ENCODE measurements at regions not wholly inside any gene's neighbourhood (a gene's known extent, or its start where the extent isn't known, plus 50 kb on each side); places are given as distances from the start of the nearest gene placed in this dataset.
A peak's percentile ranks its signal among the peaks of the same experiment; 100 is the strongest.
"Not testable (repeated sequence)": the region's sequence is repeated elsewhere in the genome, so short reads cannot be mapped to it uniquely, and the experiment has no call there.

- H2AK5ac ChIP-seq (ENCODE audit: low read length), result no peak overlapping the region
- no peaks in the 10 kb centered on the region for H3K27me3 ChIP-seq (ENCODE audit: insufficient read depth, low read length)
- peaks cover 5% of the 10 kb centered on the region for H3K79me1 ChIP-seq (ENCODE audit: low read length)
- no peak overlapping the region for H3K18ac ChIP-seq (ENCODE audit: low read length)
- H3K23ac ChIP-seq (ENCODE audit: low read length), result no peak overlapping the region
- H3K79me2 ChIP-seq (ENCODE audit: control insufficient read depth, insufficient read depth, low read length, poor library complexity), result no peaks in the 10 kb centered on the region
- H3K4me2 ChIP-seq (ENCODE audit: low read length), result no peak overlapping the region
- no peak overlapping the region for H3K9ac ChIP-seq (ENCODE audit: low read length)
- peak overlapping the region; percentile 11 for H4K91ac ChIP-seq (ENCODE audit: low read depth, low read length)
- H3K27ac ChIP-seq (ENCODE audit: low read depth, low read length), result no peak overlapping the region
- H2BK120ac ChIP-seq (ENCODE audit: insufficient read depth, low read length, poor library complexity), result peak overlapping the region; percentile 88
- H4K12ac ChIP-seq (ENCODE audit: low read depth, low read length), result peak overlapping the region; percentile 3
- no peak for DNase-seq
- no CpG with 5 or more reads among the region's 1 CpG for WGBS (ENCODE audit: extremely low coverage, insufficient coverage, insufficient read length)
- no peak overlapping the region for H2BK5ac ChIP-seq (ENCODE audit: low read depth, low read length, poor library complexity)
- H3K4me3 ChIP-seq (ENCODE audit: low read depth, low read length), result no peak overlapping the region
- H3K9me3 ChIP-seq (ENCODE audit: insufficient read depth, low read depth, low read length), result no peaks in the 10 kb centered on the region
- peak overlapping the region; percentile 30 for H2BK12ac ChIP-seq (ENCODE audit: low read length)
- no peaks in the 10 kb centered on the region for H3K4me1 ChIP-seq (ENCODE audit: control insufficient read depth in 1 of 2, insufficient read depth in 2 of 2, low read length in 2 of 2)
- no peak overlapping the region for H2AFZ ChIP-seq (ENCODE audit: insufficient read depth, low read length, poor library complexity)
- peak overlapping the region; percentile 44 for H3K14ac ChIP-seq (ENCODE audit: low read length)
- peak overlapping the region; percentile 54 for H4K8ac ChIP-seq (ENCODE audit: low read depth, low read length)
- peaks cover 0 to 1% of the 10 kb centered on the region in 2 experiments for H3K36me3 ChIP-seq (ENCODE audit: control insufficient read depth in 1 of 2, insufficient read depth in 2 of 2, low read length in 2 of 2)
- H3K4ac ChIP-seq (ENCODE audit: low read depth, low read length), result no peak overlapping the region
These were observed 553.3 kb upstream of the USP24 start for GRCh38 chr1:55768327-55768952.

- H2AFZ ChIP-seq (ENCODE audit: insufficient read depth, low read length, poor library complexity), result no peak overlapping the region
- no CpG with 5 or more reads among the region's 3 CpGs for WGBS (ENCODE audit: extremely low coverage, insufficient coverage, insufficient read length)
These were observed 552.0 kb upstream of the USP24 start for GRCh38 chr1:55767171-55767570.

GRCh38 chr1:55765505-55765904 lies 550.3 kb upstream of the USP24 start:
- H3K4ac ChIP-seq (ENCODE audit: low read depth, low read length); DNase-seq; H3K27ac ChIP-seq (ENCODE audit: low read depth, low read length); H2BK12ac ChIP-seq (ENCODE audit: low read length); H3K18ac ChIP-seq (ENCODE audit: low read length); H3K4me3 ChIP-seq (ENCODE audit: low read depth, low read length); H3K79me2 ChIP-seq (ENCODE audit: control insufficient read depth, insufficient read depth, low read length, poor library complexity); H2BK120ac ChIP-seq (ENCODE audit: insufficient read depth, low read length, poor library complexity); H3K9me3 ChIP-seq (ENCODE audit: insufficient read depth, low read depth, low read length); H2BK5ac ChIP-seq (ENCODE audit: low read depth, low read length, poor library complexity); H4K8ac ChIP-seq (ENCODE audit: low read depth, low read length); H2AFZ ChIP-seq (ENCODE audit: insufficient read depth, low read length, poor library complexity); H4K91ac ChIP-seq (ENCODE audit: low read depth, low read length); H3K79me1 ChIP-seq (ENCODE audit: low read length); H3K23ac ChIP-seq (ENCODE audit: low read length); H3K14ac ChIP-seq (ENCODE audit: low read length); H3K36me3 ChIP-seq (ENCODE audit: control insufficient read depth in 1 of 2, insufficient read depth in 2 of 2, low read length in 2 of 2); H3K9ac ChIP-seq (ENCODE audit: low read length); H2AK5ac ChIP-seq (ENCODE audit: low read length); H3K4me2 ChIP-seq (ENCODE audit: low read length); H3K4me1 ChIP-seq (ENCODE audit: control insufficient read depth in 1 of 2, insufficient read depth in 2 of 2, low read length in 2 of 2); H4K12ac ChIP-seq (ENCODE audit: low read depth, low read length); H3K27me3 ChIP-seq (ENCODE audit: insufficient read depth, low read length): not testable (repeated sequence)
- WGBS (ENCODE audit: extremely low coverage, insufficient coverage, insufficient read length), result no CpG with 5 or more reads among the region's 3 CpGs

More at GRCh38 chr1:55767171-55767570, 552.0 kb upstream of the USP24 start:
- no peaks in the 10 kb centered on the region for H3K4me1 ChIP-seq (ENCODE audit: control insufficient read depth in 1 of 2, insufficient read depth in 2 of 2, low read length in 2 of 2)
- peaks cover 0 to 1% of the 10 kb centered on the region in 2 experiments for H3K36me3 ChIP-seq (ENCODE audit: control insufficient read depth in 1 of 2, insufficient read depth in 2 of 2, low read length in 2 of 2)
- H2BK5ac ChIP-seq (ENCODE audit: low read depth, low read length, poor library complexity), result no peak overlapping the region
- no peaks in the 10 kb centered on the region for H3K79me2 ChIP-seq (ENCODE audit: control insufficient read depth, insufficient read depth, low read length, poor library complexity)
- H3K9ac ChIP-seq (ENCODE audit: low read length), result no peak overlapping the region
- H3K27ac ChIP-seq (ENCODE audit: low read depth, low read length), result no peak overlapping the region
- no peak for DNase-seq
- no peak overlapping the region for H3K4me2 ChIP-seq (ENCODE audit: low read length)
- H3K18ac ChIP-seq (ENCODE audit: low read length), result no peak overlapping the region
- H3K14ac ChIP-seq (ENCODE audit: low read length), result no peak overlapping the region
- H2BK120ac ChIP-seq (ENCODE audit: insufficient read depth, low read length, poor library complexity), result no peak overlapping the region
- no peak overlapping the region for H3K4ac ChIP-seq (ENCODE audit: low read depth, low read length)
- H2BK12ac ChIP-seq (ENCODE audit: low read length), result no peak overlapping the region
- H3K27me3 ChIP-seq (ENCODE audit: insufficient read depth, low read length), result no peaks in the 10 kb centered on the region
- H4K91ac ChIP-seq (ENCODE audit: low read depth, low read length), result no peak overlapping the region
- no peak overlapping the region for H3K23ac ChIP-seq (ENCODE audit: low read length)
- H3K4me3 ChIP-seq (ENCODE audit: low read depth, low read length), result no peak overlapping the region
- no peak overlapping the region for H4K12ac ChIP-seq (ENCODE audit: low read depth, low read length)
- no peak overlapping the region for H4K8ac ChIP-seq (ENCODE audit: low read depth, low read length)
- no peaks in the 10 kb centered on the region for H3K9me3 ChIP-seq (ENCODE audit: insufficient read depth, low read depth, low read length)
- H2AK5ac ChIP-seq (ENCODE audit: low read length), result no peak overlapping the region
- H3K79me1 ChIP-seq (ENCODE audit: low read length), result peaks cover 5% of the 10 kb centered on the region

DNA sequence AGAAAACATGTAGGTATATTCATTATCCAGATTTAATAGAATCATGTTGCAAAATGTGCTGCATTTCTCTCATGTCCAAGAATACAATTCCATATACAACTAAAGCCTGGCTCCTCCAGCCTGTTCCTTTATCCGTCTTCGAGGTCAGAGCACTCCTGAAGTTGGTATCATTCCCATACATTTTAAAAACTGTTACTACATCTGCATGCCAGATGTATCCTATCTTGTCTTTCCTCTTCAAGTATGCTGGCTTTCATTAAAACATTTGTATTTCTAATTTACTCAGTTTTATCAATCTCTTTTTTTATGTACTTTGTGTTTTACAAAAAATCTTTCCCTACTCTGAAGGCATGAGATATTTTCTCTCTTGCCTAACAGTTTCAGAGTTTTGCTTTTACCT lies 536.6 kb upstream of the USP24 start:
- Histone ChIP-seq H3K27ac (ENCODE audit: low read depth, low read length) (no peak overlapping the region), H2BK120ac (ENCODE audit: insufficient read depth, low read length, poor library complexity) (no peak overlapping the region), H3K27me3 (ENCODE audit: insufficient read depth, low read length) (no peaks in the 10 kb centered on the region), H3K23ac (ENCODE audit: low read length) (no peak overlapping the region), H3K36me3 (ENCODE audit: control insufficient read depth in 1 of 2, insufficient read depth in 2 of 2, low read length in 2 of 2) (no peaks in the 10 kb centered on the region), H3K18ac (ENCODE audit: low read length) (no peak overlapping the region), H3K9ac (ENCODE audit: low read length) (no peak overlapping the region), H2BK5ac (ENCODE audit: low read depth, low read length, poor library complexity) (no peak overlapping the region), H3K4me1 (ENCODE audit: control insufficient read depth in 1 of 2, insufficient read depth in 2 of 2, low read length in 2 of 2) (no peaks in the 10 kb centered on the region), H4K8ac (ENCODE audit: low read depth, low read length) (no peak overlapping the region), H3K14ac (ENCODE audit: low read length) (no peak overlapping the region), H3K79me1 (ENCODE audit: low read length) (no peaks in the 10 kb centered on the region), H3K79me2 (ENCODE audit: control insufficient read depth, insufficient read depth, low read length, poor library complexity) (no peaks in the 10 kb centered on the region), H2AFZ (ENCODE audit: insufficient read depth, low read length, poor library complexity) (no peak overlapping the region), H3K4me3 (ENCODE audit: low read depth, low read length) (no peak overlapping the region), H3K9me3 (ENCODE audit: insufficient read depth, low read depth, low read length) (no peaks in the 10 kb centered on the region), H2AK5ac (ENCODE audit: low read length) (no peak overlapping the region), H2BK12ac (ENCODE audit: low read length) (no peak overlapping the region), H4K91ac (ENCODE audit: low read depth, low read length) (no peak overlapping the region), H3K4ac (ENCODE audit: low read depth, low read length) (no peak overlapping the region), H3K4me2 (ENCODE audit: low read length) (no peak overlapping the region), H4K12ac (ENCODE audit: low read depth, low read length) (no peak overlapping the region)
- DNase-seq, result no peak
- no CpG with 5 or more reads among the region's 2 CpGs for WGBS (ENCODE audit: extremely low coverage, insufficient coverage, insufficient read length)

All from trophoblast cell (in vitro differentiated cells and primary cell).